ENCODE measurements at regions not wholly inside any gene's neighbourhood (a gene's known extent, or its start where the extent isn't known, plus 50 kb on each side); places are given as distances from the start of the nearest gene placed in this dataset.

DNA sequence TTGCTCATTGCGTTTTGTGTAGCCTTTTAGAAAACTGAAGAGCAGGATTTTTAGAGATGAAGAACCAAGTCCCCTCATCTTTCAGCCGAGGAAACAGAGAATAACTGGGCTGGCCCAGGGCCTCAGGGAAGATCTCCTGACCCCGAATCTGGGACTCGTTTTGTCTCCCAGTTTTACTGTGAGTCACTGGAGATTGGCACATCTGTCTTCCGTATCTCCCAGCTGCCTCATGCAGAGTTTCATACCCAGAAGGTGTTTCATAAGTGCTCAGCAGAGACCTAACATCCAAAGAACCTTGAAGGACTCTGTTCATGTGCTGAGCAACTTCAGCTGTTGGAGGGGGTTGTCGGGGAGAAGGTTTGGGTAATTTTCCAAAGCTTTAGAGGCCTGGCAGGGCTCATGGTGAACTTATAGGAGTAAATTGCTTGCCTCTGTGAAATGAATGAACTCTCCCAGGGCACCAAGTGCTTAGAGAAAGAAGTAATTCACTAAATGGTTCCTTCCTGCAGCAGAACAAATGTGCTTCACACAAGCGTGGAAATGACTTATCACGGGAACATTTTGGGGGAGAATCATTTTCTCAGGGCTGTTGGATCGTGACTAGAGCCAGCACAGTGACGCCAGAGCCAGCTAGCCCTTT lies 121.4 kb downstream of the FAM43A start:
- TF ChIP-seq, protein P1, sequence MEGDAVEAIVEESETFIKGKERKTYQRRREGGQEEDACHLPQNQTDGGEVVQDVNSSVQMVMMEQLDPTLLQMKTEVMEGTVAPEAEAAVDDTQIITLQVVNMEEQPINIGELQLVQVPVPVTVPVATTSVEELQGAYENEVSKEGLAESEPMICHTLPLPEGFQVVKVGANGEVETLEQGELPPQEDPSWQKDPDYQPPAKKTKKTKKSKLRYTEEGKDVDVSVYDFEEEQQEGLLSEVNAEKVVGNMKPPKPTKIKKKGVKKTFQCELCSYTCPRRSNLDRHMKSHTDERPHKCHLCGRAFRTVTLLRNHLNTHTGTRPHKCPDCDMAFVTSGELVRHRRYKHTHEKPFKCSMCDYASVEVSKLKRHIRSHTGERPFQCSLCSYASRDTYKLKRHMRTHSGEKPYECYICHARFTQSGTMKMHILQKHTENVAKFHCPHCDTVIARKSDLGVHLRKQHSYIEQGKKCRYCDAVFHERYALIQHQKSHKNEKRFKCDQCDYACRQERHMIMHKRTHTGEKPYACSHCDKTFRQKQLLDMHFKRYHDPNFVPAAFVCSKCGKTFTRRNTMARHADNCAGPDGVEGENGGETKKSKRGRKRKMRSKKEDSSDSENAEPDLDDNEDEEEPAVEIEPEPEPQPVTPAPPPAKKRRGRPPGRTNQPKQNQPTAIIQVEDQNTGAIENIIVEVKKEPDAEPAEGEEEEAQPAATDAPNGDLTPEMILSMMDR (conservative IDR thresholded peaks at IDR 0.05; ENCODE audit: low read depth in 2 of 2): no peak
- no peak for TF ChIP-seq EZH2 (IDR thresholded peaks at IDR 0.05; ENCODE audit: low read depth, unreplicated experiment)
- no peak for TF ChIP-seq POLR2AphosphoS5 (IDR thresholded peaks at IDR 0.05; ENCODE audit: low read depth)
- no peak for TF ChIP-seq CREB1 (CRISPR knock-in tag; IDR thresholded peaks at IDR 0.05; ENCODE audit: low read depth)
- TF ChIP-seq, protein P2, sequence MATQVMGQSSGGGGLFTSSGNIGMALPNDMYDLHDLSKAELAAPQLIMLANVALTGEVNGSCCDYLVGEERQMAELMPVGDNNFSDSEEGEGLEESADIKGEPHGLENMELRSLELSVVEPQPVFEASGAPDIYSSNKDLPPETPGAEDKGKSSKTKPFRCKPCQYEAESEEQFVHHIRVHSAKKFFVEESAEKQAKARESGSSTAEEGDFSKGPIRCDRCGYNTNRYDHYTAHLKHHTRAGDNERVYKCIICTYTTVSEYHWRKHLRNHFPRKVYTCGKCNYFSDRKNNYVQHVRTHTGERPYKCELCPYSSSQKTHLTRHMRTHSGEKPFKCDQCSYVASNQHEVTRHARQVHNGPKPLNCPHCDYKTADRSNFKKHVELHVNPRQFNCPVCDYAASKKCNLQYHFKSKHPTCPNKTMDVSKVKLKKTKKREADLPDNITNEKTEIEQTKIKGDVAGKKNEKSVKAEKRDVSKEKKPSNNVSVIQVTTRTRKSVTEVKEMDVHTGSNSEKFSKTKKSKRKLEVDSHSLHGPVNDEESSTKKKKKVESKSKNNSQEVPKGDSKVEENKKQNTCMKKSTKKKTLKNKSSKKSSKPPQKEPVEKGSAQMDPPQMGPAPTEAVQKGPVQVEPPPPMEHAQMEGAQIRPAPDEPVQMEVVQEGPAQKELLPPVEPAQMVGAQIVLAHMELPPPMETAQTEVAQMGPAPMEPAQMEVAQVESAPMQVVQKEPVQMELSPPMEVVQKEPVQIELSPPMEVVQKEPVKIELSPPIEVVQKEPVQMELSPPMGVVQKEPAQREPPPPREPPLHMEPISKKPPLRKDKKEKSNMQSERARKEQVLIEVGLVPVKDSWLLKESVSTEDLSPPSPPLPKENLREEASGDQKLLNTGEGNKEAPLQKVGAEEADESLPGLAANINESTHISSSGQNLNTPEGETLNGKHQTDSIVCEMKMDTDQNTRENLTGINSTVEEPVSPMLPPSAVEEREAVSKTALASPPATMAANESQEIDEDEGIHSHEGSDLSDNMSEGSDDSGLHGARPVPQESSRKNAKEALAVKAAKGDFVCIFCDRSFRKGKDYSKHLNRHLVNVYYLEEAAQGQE (IDR thresholded peaks at IDR 0.05; ENCODE audit: unreplicated experiment): no peak
- TF ChIP-seq EZH2phosphoT487 (IDR thresholded peaks at IDR 0.05; ENCODE audit: unreplicated experiment): no peak
- TF ChIP-seq, protein P3, sequence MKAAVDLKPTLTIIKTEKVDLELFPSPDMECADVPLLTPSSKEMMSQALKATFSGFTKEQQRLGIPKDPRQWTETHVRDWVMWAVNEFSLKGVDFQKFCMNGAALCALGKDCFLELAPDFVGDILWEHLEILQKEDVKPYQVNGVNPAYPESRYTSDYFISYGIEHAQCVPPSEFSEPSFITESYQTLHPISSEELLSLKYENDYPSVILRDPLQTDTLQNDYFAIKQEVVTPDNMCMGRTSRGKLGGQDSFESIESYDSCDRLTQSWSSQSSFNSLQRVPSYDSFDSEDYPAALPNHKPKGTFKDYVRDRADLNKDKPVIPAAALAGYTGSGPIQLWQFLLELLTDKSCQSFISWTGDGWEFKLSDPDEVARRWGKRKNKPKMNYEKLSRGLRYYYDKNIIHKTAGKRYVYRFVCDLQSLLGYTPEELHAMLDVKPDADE (IDR thresholded peaks at IDR 0.05): no peak

All from GM23338 (cell line).